ENCODE measurements at regions not wholly inside any gene's neighbourhood (a gene's known extent, or its start where the extent isn't known, plus 50 kb on each side); places are given as distances from the start of the nearest gene placed in this dataset.
"Not testable (repeated sequence)": the region's sequence is repeated elsewhere in the genome, so short reads cannot be mapped to it uniquely, and the experiment has no call there.

DNA sequence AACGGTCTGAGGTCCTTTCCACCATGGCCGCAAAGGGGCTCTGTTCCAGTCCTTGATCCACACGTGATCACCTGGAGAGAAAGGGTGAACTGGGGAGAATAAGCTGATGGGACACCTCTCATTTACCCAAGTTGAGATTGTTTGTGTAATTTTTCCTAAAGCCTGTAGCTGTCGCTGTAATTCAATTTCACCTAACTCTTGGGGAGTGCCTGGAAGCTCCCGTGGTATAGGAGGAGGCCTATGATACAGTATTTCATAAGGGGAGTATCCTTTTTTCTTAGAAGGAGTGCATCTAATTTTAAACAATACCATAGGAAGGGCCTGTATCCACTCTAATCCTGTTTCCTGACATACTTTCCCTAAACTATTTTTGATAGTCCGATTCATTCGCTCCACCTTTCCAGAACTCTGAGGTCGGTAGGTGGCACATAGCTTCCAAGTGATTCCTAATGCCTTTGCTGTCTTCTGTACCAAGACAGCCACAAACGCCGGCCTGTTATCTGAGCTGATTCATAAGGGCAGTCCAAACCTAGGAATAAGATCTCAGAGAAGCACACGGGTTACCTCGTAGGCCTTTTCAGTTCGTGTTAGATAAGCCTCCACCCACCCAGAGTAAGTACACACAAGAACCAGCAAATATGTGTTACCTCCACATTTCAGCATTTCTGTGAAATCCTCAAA lies 78.9 kb upstream of the VEPH1 start:
- H3K4me3 ChIP-seq (ENCODE audit: low read depth, low read length); DNase-seq (ENCODE audit: low read depth); in situ Hi-C loops (cut with HindIII; ENCODE audit: low sequenced_read_pairs): not testable (repeated sequence)
- TF ChIP-seq, protein P1, sequence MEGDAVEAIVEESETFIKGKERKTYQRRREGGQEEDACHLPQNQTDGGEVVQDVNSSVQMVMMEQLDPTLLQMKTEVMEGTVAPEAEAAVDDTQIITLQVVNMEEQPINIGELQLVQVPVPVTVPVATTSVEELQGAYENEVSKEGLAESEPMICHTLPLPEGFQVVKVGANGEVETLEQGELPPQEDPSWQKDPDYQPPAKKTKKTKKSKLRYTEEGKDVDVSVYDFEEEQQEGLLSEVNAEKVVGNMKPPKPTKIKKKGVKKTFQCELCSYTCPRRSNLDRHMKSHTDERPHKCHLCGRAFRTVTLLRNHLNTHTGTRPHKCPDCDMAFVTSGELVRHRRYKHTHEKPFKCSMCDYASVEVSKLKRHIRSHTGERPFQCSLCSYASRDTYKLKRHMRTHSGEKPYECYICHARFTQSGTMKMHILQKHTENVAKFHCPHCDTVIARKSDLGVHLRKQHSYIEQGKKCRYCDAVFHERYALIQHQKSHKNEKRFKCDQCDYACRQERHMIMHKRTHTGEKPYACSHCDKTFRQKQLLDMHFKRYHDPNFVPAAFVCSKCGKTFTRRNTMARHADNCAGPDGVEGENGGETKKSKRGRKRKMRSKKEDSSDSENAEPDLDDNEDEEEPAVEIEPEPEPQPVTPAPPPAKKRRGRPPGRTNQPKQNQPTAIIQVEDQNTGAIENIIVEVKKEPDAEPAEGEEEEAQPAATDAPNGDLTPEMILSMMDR (IDR thresholded peaks at IDR 0.05; ENCODE audit: low read depth, low read length, missing control alignments) = peak; percentile 17

DNA sequence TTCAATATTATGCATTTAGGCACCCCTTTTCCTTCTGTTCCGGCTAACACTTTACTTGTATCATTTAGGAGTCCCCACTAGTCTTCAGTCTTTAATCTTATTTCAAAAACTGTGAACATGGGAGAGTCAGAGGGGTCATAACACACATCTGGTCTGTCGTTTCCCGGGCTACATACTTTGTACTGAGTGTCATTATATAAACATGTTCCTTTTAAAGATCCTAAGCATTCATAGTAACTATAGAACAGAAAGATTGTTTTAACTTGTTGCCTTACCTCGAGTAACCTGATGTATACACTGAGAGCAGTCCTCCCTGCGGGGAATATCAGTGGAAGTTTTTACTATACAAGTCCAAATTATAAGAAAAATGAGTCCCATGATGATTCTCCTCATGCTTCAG lies 78.2 kb upstream of the VEPH1 start:
- H3K4me3 ChIP-seq (ENCODE audit: low read depth, low read length) = no peak overlapping the region
- TF ChIP-seq, protein P1 (IDR thresholded peaks at IDR 0.05; ENCODE audit: low read depth, low read length, missing control alignments) = no peak
- no peak for DNase-seq (ENCODE audit: low read depth)
- in situ Hi-C loops (cut with HindIII; ENCODE audit: low sequenced_read_pairs) = no loop called here

DNA sequence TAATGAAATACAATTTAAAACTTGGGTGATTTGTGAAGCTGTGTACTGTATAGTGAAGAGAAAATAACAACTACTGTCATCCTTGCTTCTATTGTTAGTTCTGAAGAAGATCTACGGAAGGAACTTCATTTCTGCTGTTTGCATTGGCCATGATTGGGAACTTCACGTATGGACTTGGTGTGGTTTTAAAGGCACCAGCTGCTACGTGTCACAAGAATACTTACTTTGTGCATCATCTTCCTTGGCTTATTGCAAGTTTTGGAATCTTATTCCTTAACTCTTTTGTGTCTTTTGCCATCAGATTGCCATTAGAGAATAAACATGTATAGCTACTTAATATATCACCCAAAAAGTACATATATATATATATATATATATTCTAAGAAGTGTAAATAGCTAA lies 75.0 kb upstream of the VEPH1 start:
- in situ Hi-C loops (cut with HindIII; ENCODE audit: low sequenced_read_pairs) = no loop called here
- no peak overlapping the region for H3K4me3 ChIP-seq (ENCODE audit: low read depth, low read length)
- no peak for DNase-seq (ENCODE audit: low read depth)
- TF ChIP-seq, protein P1 (IDR thresholded peaks at IDR 0.05; ENCODE audit: low read depth, low read length, missing control alignments) = no peak

DNA sequence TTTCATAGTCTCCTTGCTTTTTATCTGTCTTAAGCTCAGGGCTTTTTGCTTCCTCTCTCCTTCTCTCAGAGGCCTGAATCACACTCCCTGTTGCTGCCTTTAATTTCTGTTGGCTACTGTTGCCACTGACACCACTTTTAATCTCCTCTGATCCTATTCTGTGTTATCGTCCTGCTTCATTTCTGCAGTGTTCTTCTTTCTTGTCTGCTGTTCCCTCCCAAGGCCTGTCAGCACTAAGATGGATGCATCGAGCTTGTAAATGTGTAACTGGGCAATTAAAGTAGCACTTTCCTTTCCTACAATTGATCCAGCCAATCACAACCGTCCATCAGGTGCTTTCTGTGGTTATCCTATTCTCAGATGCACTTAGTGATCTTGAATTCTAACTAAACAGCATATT lies 71.3 kb upstream of the VEPH1 start:
- TF ChIP-seq, protein P1 (IDR thresholded peaks at IDR 0.05; ENCODE audit: low read depth, low read length, missing control alignments) = no peak
- H3K4me3 ChIP-seq (ENCODE audit: low read depth, low read length) = no peak overlapping the region
- DNase-seq (ENCODE audit: low read depth) = no peak
- in situ Hi-C loops (cut with HindIII; ENCODE audit: low sequenced_read_pairs) = no loop called here

DNA sequence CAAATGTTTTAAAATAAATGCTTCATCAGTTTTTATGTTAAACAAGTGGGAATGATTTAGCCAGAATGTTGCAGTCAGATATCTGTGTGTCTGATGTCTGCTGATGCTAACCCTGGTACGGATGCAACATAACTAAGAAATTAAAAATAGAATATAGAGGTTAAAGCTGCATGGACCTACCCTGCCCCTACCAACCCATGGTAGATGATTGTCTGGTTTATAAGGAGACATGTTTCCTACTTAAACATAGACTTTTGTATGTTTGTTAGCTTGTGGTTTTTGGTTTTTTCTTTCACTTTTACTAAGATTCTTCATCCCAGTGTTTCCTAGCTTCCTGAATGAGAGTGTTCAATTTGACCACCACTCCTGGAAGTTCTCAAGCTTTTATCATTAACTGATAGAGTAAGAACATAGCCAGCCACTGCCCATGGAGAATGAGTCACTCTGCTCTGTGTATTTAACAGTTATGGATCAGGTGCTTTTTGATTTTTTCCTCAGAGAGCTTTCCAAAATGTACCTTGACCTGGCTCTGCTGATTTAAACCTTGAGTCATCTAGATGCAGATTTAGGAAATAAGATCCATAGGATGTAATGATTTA lies 70.7 kb upstream of the VEPH1 start:
- in situ Hi-C loops (cut with HindIII; ENCODE audit: low sequenced_read_pairs) = no loop called here
- no peak overlapping the region for H3K4me3 ChIP-seq (ENCODE audit: low read depth, low read length)
- DNase-seq (ENCODE audit: low read depth) = no peak
- TF ChIP-seq, protein P1 (IDR thresholded peaks at IDR 0.05; ENCODE audit: low read depth, low read length, missing control alignments) = no peak

DNA sequence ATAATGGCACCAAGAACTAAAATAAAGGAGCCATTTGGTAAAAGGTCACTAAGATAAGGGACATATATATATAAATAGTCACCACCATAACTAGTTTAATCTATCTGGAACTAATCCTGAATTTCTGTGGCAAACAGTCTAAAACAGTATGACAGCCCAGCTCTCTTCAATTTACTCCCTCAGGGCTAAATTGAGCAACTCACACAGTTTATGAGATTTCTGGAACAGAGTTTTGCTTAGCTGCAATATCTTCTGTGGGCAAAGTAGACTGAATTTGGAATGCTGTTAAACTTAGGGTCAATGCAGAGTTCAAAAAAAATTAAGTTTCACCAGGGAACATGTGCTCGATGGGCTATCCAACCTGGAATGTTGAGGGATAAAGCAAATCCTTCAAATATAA lies 70.1 kb upstream of the VEPH1 start:
- DNase-seq (ENCODE audit: low read depth) = peak; percentile 4
- in situ Hi-C loops (cut with HindIII; ENCODE audit: low sequenced_read_pairs) = no loop called here
- TF ChIP-seq, protein P1 (IDR thresholded peaks at IDR 0.05; ENCODE audit: low read depth, low read length, missing control alignments) = no peak
- no peak overlapping the region for H3K4me3 ChIP-seq (ENCODE audit: low read depth, low read length)

Data from astrocyte of the cerebellum (primary cell).